Central memory CD8-positive, alpha-beta T cell (primary cell): ENCODE measurements at regions not wholly inside any gene's neighbourhood (a gene's known extent, or its start where the extent isn't known, plus 50 kb on each side); places are given as distances from the start of the nearest gene placed in this dataset.

Source experiments
- ATAC-seq: fragments of 150-1000 bp; cut with Tn5 transposase; replicated peaks from 2 replicates; pipeline ENCODE4 v1.10.0; 2022; ENCODE audit warnings: mild to moderate bottlenecking, moderate FRiP score, moderate number of reproducible peaks; ENCODE audit not compliant: poor library complexity, severe bottlenecking; ENCODE audit errors: extremely low read depth
- DNase-seq, 2 donors: peaks; one replicate each; pipeline ENCODE4 v3.0.0; 2021; ENCODE audit warnings: low spot score in 2 of 2
- H3K27ac Mint-ChIP-seq: one replicate; pipeline ENCODE4 v1.8.0; 2022; ENCODE audit warnings: low read depth, mild to moderate bottlenecking, moderate library complexity, mixed read lengths
- H3K27me3 Mint-ChIP-seq: one replicate; pipeline ENCODE4 v1.8.0; 2022; ENCODE audit warnings: mixed read lengths
- H3K36me3 Mint-ChIP-seq: one replicate; pipeline ENCODE4 v1.8.0; 2022; ENCODE audit warnings: mild to moderate bottlenecking, moderate library complexity, mixed read lengths; ENCODE audit not compliant: insufficient read depth
- H3K4me1 Mint-ChIP-seq: one replicate; pipeline ENCODE4 v1.8.0; 2022; ENCODE audit warnings: mixed read lengths
- H3K4me3 Mint-ChIP-seq: one replicate; pipeline ENCODE4 v1.8.0; 2022; ENCODE audit warnings: mild to moderate bottlenecking, moderate library complexity, mixed read lengths
- H3K9me3 Mint-ChIP-seq: one replicate; pipeline ENCODE4 v1.8.0; 2022; ENCODE audit warnings: mixed read lengths

- Mint-ChIP-seq H3K27ac (no peak overlapping the region), H3K27me3 (peaks cover 10% of the 10 kb centered on the region), H3K4me1 (no peaks in the 10 kb centered on the region), H3K36me3 (no peaks in the 10 kb centered on the region), H3K4me3 (no peak overlapping the region), H3K9me3 (no peaks in the 10 kb centered on the region)
- no peak for ATAC-seq
- DNase-seq: no peak
These were observed 52.3 kb upstream of the COX20 start for GRCh38 chr1:244783138-244783537.
